ENCODE measurements at regions not wholly inside any gene's neighbourhood (a gene's known extent, or its start where the extent isn't known, plus 50 kb on each side); places are given as distances from the start of the nearest gene placed in this dataset.

DNA sequence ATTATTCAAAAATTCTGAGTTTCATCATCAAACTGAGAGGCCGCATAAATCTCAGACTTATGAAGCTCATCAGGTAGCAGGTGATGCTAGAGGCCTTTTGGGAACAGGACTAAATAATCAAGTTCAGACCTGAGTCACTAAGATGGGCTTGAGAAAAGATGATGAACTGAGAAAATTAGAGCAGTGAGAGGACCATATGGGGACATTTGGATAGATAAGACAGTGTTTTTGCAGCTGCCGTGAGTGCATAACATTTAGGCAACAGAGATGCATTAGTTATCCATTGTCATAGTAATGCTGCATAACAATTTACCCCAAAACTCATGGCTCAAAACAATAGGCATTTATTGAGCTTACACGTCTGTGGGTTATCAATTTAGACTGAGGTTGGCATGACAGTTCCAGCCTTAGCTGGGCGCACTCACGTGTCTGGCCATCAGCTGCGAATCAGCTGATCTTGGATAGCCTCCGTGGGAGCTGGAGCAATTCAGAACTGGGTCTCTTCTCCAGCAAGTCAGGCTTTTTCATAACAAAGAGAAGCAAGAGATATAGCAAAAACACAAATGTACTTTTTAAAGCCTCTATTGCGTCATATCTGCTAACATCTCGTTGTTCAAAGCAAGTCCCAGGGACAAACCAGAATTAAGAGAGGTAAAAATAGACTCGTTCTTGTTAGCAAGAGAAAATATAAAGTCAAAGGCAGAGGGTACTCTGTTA is 72.8 kb downstream of the CAPZA3 start:
- no peak for TF ChIP-seq ZFX (IDR thresholded peaks at IDR 0.05)
- TF ChIP-seq, protein P1, sequence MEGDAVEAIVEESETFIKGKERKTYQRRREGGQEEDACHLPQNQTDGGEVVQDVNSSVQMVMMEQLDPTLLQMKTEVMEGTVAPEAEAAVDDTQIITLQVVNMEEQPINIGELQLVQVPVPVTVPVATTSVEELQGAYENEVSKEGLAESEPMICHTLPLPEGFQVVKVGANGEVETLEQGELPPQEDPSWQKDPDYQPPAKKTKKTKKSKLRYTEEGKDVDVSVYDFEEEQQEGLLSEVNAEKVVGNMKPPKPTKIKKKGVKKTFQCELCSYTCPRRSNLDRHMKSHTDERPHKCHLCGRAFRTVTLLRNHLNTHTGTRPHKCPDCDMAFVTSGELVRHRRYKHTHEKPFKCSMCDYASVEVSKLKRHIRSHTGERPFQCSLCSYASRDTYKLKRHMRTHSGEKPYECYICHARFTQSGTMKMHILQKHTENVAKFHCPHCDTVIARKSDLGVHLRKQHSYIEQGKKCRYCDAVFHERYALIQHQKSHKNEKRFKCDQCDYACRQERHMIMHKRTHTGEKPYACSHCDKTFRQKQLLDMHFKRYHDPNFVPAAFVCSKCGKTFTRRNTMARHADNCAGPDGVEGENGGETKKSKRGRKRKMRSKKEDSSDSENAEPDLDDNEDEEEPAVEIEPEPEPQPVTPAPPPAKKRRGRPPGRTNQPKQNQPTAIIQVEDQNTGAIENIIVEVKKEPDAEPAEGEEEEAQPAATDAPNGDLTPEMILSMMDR (conservative IDR thresholded peaks at IDR 0.05), result no peak
- no peak overlapping the region for H3K27ac ChIP-seq

DNA sequence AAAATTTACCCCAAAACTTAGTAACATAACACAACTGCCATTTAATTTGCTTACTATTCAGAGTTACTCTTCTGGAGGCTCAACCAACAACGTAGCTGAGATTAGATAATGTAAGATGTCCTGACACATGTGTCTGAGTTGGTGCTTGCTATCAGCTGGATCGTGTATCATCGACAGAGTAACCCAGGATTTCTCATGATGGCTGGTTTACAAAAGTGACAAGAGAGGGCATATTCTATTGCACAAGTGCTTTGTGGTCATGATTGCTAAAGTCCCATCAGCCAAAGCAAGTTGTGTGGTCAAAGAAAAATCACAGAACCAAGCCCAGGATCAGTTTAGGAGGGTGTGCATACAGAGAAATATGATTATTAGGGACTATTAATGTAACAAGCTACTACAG is 73.4 kb downstream of the CAPZA3 start:
- no peak overlapping the region for H3K27ac ChIP-seq
- TF ChIP-seq ZFX (IDR thresholded peaks at IDR 0.05), result no peak
- TF ChIP-seq, protein P1 (conservative IDR thresholded peaks at IDR 0.05), result no peak

DNA sequence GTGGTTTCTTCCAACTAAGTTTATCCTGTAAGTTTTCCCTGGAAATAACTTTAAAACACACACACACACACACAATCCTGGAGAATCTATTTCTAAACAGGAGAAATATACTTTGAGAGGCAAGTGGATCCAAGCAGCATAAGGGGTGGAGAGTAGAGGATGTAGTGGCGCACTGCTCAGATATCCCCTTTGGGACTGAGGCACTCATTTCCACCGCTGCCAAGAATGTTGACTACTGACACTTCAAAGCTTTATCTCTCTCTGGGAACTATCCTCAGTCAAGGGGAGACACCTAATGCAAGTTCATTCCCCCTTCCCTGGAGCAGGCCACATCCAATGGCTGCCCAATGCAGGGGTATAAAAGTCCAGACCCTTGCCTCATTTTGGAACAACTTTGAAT is 75.8 kb downstream of the CAPZA3 start:
- no peak overlapping the region for H3K27ac ChIP-seq
- TF ChIP-seq, protein P1 (conservative IDR thresholded peaks at IDR 0.05), result no peak
- TF ChIP-seq ZFX (IDR thresholded peaks at IDR 0.05), result no peak

DNA sequence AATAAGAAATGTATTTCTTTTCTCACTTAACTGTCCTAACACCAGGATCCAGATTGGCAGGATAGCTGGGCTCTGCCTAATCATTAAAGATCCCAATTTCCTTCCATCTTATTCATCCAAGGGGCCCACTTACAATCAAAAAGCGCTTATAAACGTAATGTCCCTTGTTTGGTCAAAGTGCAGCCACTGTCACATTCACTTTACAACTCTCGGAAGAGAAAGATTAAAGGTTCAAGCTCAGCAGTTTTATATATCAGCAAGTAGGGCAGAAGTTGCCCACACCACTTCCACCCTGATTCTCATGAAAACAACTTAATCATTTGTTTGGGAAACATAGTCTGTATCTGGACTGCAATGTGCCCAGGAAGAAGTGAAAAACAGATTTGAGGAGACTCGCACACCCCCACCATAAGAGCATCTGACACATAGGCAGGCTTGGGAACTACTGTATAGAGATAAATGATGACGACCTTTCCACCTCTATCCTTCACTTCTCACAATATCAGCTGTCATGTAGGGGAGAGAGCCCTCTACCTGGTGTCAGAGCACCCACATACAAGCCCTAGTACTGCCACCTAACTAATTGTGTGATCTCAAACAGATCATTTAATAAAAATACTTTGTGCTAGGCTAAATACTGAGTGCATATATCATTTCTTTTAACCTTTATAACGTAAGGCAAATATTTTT is 80.8 kb downstream of the CAPZA3 start:
- no peak overlapping the region for H3K27ac ChIP-seq
- TF ChIP-seq, protein P1 (conservative IDR thresholded peaks at IDR 0.05), result no peak
- no peak for TF ChIP-seq ZFX (IDR thresholded peaks at IDR 0.05)

DNA sequence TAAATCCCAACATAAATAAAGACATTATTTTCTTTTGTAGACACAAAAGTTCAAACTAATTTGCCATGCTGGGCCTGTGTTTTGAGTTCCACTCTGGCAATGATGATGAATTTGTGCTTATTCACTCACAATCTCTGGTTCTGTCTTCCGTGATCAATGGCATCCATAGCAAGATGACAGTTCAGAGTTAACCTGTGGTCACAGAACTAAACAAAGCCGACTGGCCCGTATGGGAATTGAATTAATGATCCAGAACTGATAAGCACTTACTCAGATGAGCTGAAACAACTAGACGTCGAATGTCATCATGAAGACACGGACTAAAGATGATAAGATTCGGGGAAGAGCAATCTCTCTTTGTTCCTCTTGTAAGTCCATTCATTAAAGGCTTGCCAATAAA is 81.6 kb downstream of the CAPZA3 start:
- no peak overlapping the region for H3K27ac ChIP-seq
- TF ChIP-seq ZFX (IDR thresholded peaks at IDR 0.05), result no peak
- TF ChIP-seq, protein P1 (conservative IDR thresholded peaks at IDR 0.05), result no peak

DNA sequence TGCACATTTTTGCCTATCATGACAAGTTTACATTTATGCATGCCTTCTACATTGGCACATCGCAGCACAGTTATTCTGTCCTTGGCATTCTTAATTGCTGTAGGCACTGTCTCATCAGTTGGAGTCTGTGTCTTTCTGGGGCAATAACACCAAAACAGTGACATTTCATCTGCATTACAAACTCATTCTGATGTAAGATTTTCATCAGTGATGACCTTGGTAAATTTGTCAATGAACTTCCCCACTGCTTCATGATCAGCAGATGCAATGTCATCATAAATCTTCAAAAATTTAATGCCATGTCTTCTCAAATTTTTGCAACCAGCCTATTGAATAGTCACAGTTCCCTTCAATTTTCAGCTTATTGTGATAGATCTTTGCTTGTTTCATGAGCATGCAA is 85.5 kb downstream of the CAPZA3 start:
- TF ChIP-seq ZFX (IDR thresholded peaks at IDR 0.05), result no peak
- TF ChIP-seq, protein P1 (conservative IDR thresholded peaks at IDR 0.05), result no peak
- no peak overlapping the region for H3K27ac ChIP-seq

DNA sequence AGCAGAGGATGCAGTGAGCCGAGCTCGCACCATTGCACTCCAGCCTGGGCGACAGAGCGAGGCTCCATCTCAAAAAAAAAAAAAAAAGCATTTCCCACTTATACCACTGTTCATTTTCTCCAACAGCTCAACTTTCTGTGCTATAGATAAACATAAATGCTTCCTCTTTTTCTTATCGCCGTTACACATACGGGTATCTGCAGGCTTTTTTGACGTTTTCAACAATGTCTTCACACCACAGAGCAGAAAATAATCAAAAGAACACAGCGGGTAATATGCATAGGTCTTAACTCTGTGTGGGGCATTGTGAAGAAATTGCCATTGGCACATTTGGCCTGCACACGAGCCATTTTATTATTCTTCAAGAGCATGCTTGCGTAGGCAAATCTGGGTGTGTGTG is 86.4 kb downstream of the CAPZA3 start:
- no peak for TF ChIP-seq ZFX (IDR thresholded peaks at IDR 0.05)
- TF ChIP-seq, protein P1 (conservative IDR thresholded peaks at IDR 0.05), result no peak
- no peak overlapping the region for H3K27ac ChIP-seq

All from C4-2B (cell line).